PC-9 (cell line): ENCODE measurements at regions not wholly inside any gene's neighbourhood (a gene's known extent, or its start where the extent isn't known, plus 50 kb on each side); places are given as distances from the start of the nearest gene placed in this dataset.

Source experiments
- BruUV-seq: library from RNA; stranded (reverse); fragments of 400-500 nt; replicated peaks from 2 replicates; lab custom pipeline; 2021; lab: Mats Ljungman, UMichigan
- CTCF ChIA-PET: fragments of 300-600 bp; sonication (Branson Sonifier 250); formaldehyde crosslinking; loops from one replicate; lab custom pipeline; 2022; ENCODE audit warnings: antibody characterized with exemption; lab: Charles Lee
- POLR2A ChIA-PET: fragments of 300-600 bp; sonication (Branson Sonifier 250); formaldehyde crosslinking; loops from one replicate; lab custom pipeline; 2022; ENCODE audit warnings: antibody characterized with exemption; ENCODE audit not compliant: unreplicated experiment; lab: Charles Lee
- DNase-seq, 2 experiments: peaks; one replicate each; pipeline versions ENCODE4 v3.0.0 to v3.0.0-alpha.2; 2015 to 2022; ENCODE audit warnings: mixed read lengths in 1 of 2
- H2AFZ ChIP-seq: fragments of 200-600 bp; sonication (generic); 2 replicates; pipeline ENCODE4 v1.8.1; 2017; ENCODE audit warnings: antibody characterized with exemption
- H3F3A ChIP-seq: fragments of 200-600 bp; sonication (generic); 2 replicates; pipeline ENCODE4 v1.8.1; 2017; ENCODE audit warnings: antibody characterized with exemption, mild to moderate bottlenecking, low read depth; ENCODE audit not compliant: insufficient read depth
- H3K27ac ChIP-seq: fragments of 200-600 bp; sonication (generic); 2 replicates; pipeline ENCODE4 v1.6.1; 2016; ENCODE audit warnings: mixed run types
- H3K27me3 ChIP-seq: fragments of 200-600 bp; sonication (generic); 2 replicates; pipeline ENCODE4 v1.6.1; 2016; ENCODE audit warnings: low read depth, mixed run types; ENCODE audit not compliant: insufficient read depth
- H3K36me3 ChIP-seq: fragments of 200-600 bp; sonication (generic); 2 replicates; pipeline ENCODE4 v1.6.1; 2016; ENCODE audit warnings: low read depth, mixed run types
- H3K4me1 ChIP-seq: fragments of 200-600 bp; sonication (generic); replicated peaks from 2 replicates; pipeline ENCODE4 v1.6.1; 2016; ENCODE audit warnings: mixed run types; ENCODE audit not compliant: insufficient read depth
- H3K4me2 ChIP-seq: fragments of 200-600 bp; sonication (generic); 2 replicates; pipeline ENCODE4 v1.6.1; 2017; ENCODE audit warnings: mixed run types
- H3K4me3 ChIP-seq: fragments of 200-600 bp; sonication (generic); 2 replicates; pipeline ENCODE4 v1.6.1; 2016; ENCODE audit warnings: mixed run types
- H3K79me2 ChIP-seq: fragments of 200-600 bp; sonication (generic); 2 replicates; pipeline ENCODE4 v1.6.1; 2017; ENCODE audit warnings: low read depth, mixed run types
- H3K9me2 ChIP-seq: fragments of 200-600 bp; sonication (generic); 2 replicates; pipeline ENCODE4 v1.8.1; 2017; ENCODE audit warnings: mild to moderate bottlenecking; ENCODE audit not compliant: insufficient read depth
- H3K9me3 ChIP-seq: fragments of 200-600 bp; sonication (generic); 2 replicates; pipeline ENCODE4 v1.8.1; 2016; ENCODE audit warnings: low read depth; ENCODE audit not compliant: insufficient read depth
- H4K20me1 ChIP-seq: fragments of 200-600 bp; sonication (generic); 2 replicates; pipeline ENCODE4 v1.8.1; 2017; ENCODE audit not compliant: insufficient read depth
- EZH2 ChIP-seq: fragments of 200-600 bp; sonication (generic); IDR thresholded peaks from 2 replicates; pipeline ENCODE4 v1.8.0; 2017; ENCODE audit warnings: antibody characterized with exemption, low read depth
- intact Hi-C: fragments of 100-400 bp; cut with micrococcal nuclease; formaldehyde crosslinking; loops from one replicate; pipeline ENCODE4 v1.10.0; 2022; ENCODE audit not compliant: unreplicated experiment
- TF ChIP-seq, protein P1 (sequence below): fragments of 200-600 bp; sonication (generic); conservative IDR thresholded peaks from 2 replicates; pipeline ENCODE4 v1.6.1; 2017; ENCODE audit warnings: mixed run types, antibody characterized with exemption, mild to moderate bottlenecking, moderate library complexity

DNA sequence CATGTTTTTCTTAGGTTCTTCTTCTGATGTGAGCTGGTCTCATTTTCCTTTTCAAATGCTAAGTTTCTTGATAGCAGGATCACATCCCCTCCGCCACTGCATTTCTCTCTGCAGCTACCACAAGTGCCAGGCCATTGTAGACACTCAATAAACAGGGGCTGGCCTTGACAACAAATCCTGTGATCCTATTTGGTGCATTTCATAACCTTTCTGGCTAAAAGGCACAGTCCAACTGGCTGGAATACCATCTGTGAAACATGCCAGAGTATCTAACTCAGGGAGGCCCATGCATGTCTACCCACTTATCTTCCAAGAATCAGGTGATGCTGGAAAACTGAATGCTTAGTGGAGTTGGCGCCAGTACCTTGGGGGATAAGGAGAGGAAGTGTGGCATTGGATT lies 85.2 kb upstream of the NR2F2 start:
- intact Hi-C loops: no loop called here

DNA sequence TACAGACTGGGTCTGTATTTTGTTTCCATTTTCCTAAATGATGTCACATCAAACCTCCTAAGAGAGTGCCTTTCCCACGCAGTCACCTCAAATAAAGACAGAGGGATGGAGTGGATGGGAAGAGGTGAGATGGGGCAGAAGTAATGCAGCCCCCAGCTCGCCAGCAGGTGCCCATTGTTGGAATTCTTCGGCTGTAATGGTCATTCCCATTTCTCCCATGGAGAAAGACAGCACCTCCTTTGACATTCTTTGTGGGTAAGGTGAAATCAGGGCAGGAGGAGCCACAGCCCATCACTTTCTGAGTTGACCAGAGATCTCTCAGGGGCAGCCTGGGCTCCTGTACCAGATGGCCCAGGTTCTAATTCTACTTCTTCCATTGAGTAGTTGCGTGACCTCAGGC lies 84.4 kb upstream of the NR2F2 start:
- no peaks in the 10 kb centered on the region for H4K20me1 ChIP-seq
- H3K9me2 ChIP-seq: 0 out of 2 replicates have a peak, but pooled peaks cover 2% of the 10 kb centered on the region
- ChIA-PET CTCF (no interaction called here), POLR2A (no interaction called here)
- no TSS peak for BruUV-seq
- H3F3A ChIP-seq: no peaks in the 10 kb centered on the region
- 0 out of 2 replicates have a peak, but pooled peaks cover 8% of the 10 kb centered on the region for H3K9me3 ChIP-seq
- H2AFZ ChIP-seq: no peak overlapping the region
- H3K79me2 ChIP-seq: no peaks in the 10 kb centered on the region
- intact Hi-C loops: no loop called here
- no peaks in the 10 kb centered on the region for H3K4me1 ChIP-seq
- no peak overlapping the region for H3K27ac ChIP-seq
- no peaks in the 10 kb centered on the region for H3K27me3 ChIP-seq
- TF ChIP-seq, protein P1, sequence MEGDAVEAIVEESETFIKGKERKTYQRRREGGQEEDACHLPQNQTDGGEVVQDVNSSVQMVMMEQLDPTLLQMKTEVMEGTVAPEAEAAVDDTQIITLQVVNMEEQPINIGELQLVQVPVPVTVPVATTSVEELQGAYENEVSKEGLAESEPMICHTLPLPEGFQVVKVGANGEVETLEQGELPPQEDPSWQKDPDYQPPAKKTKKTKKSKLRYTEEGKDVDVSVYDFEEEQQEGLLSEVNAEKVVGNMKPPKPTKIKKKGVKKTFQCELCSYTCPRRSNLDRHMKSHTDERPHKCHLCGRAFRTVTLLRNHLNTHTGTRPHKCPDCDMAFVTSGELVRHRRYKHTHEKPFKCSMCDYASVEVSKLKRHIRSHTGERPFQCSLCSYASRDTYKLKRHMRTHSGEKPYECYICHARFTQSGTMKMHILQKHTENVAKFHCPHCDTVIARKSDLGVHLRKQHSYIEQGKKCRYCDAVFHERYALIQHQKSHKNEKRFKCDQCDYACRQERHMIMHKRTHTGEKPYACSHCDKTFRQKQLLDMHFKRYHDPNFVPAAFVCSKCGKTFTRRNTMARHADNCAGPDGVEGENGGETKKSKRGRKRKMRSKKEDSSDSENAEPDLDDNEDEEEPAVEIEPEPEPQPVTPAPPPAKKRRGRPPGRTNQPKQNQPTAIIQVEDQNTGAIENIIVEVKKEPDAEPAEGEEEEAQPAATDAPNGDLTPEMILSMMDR: no peak
- TF ChIP-seq EZH2: no peak
- no peak overlapping the region for H3K4me3 ChIP-seq
- no peaks in the 10 kb centered on the region for H3K36me3 ChIP-seq
- DNase-seq: no peak
- H3K4me2 ChIP-seq: no peak overlapping the region

More for the DNA sequence above, 85.2 kb upstream of the NR2F2 start:
- Histone ChIP-seq H2AFZ (no peak overlapping the region), H3K4me2 (no peak overlapping the region), H4K20me1 (no peaks in the 10 kb centered on the region), H3K4me3 (no peak overlapping the region), H3K9me2 (0 out of 2 replicates have a peak, but pooled peaks cover 2% of the 10 kb centered on the region), H3K4me1 (no peaks in the 10 kb centered on the region), H3K27me3 (no peaks in the 10 kb centered on the region), H3K27ac (no peak overlapping the region), H3K79me2 (no peaks in the 10 kb centered on the region), H3K36me3 (no peaks in the 10 kb centered on the region), H3F3A (no peaks in the 10 kb centered on the region), H3K9me3 (0 out of 2 replicates have a peak, but pooled peaks cover 8% of the 10 kb centered on the region)
- DNase-seq: no peak
- BruUV-seq: no TSS peak
- ChIA-PET POLR2A (no interaction called here), CTCF (no interaction called here)
- TF ChIP-seq EZH2: no peak
- TF ChIP-seq, protein P1: no peak

DNA sequence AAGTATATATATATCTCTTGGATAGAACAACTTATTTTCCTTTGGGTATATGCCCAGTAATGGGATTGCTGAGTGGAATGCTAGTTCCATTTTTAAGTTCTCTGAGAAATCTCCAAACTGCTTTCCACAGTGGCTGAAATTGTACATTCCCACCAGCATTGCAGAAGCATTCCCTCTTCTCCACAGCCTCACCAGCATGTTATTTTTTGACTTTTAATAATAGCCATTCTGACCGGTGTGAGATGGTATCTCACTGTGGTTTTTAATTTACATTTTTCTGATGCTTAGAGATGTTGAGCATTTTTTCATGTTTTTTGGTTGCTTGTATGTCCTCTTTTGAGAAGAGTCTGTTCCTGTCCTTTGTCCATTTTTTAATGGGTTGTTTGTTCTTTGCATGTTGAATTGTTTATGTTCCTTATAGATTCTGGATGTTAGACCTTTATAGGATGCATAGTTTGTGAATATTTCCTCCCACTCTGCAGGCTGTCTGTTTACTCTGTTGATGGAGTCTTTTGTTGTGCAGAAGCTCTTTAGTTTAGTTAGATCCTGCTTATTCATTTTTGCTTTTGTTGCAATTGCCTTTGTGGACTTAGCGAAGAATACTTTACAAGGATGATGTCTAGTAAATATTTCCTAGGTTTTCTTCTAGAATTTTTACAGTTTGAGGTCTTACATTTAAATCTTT lies 82.7 kb upstream of the NR2F2 start:
- intact Hi-C loops: no loop called here
- Histone ChIP-seq H3K9me3 (0 out of 2 replicates have a peak, but pooled peaks cover 8% of the 10 kb centered on the region), H2AFZ (no peak overlapping the region), H3K4me3 (no peak overlapping the region), H3K4me1 (no peaks in the 10 kb centered on the region), H3K36me3 (no peaks in the 10 kb centered on the region), H3K27me3 (no peaks in the 10 kb centered on the region), H3K27ac (no peak overlapping the region), H4K20me1 (no peaks in the 10 kb centered on the region), H3K9me2 (no peaks in the 10 kb centered on the region), H3F3A (no peaks in the 10 kb centered on the region), H3K4me2 (no peak overlapping the region), H3K79me2 (no peaks in the 10 kb centered on the region)
- no peak for TF ChIP-seq EZH2
- TF ChIP-seq, protein P1: no peak
- no peak for DNase-seq
- ChIA-PET CTCF (no interaction called here), POLR2A (no interaction called here)
- BruUV-seq: no TSS peak
